ENCODE measurements at regions not wholly inside any gene's neighbourhood (a gene's known extent, or its start where the extent isn't known, plus 50 kb on each side); places are given as distances from the start of the nearest gene placed in this dataset.
A peak's percentile ranks its signal among the peaks of the same experiment; 100 is the strongest.

- H3K9ac ChIP-seq (ENCODE audit: control insufficient read depth, insufficient read depth, low read length), result no peak overlapping the region
- CTCF ChIA-PET, result interaction anchor here (0.9 kb wide), 2 partner anchors 94 to 290 kb away, joined by 3 read pairs; no protein-coding TSS in a partner anchor
- RAD21 ChIA-PET (ENCODE audit: unreplicated experiment), result interaction anchor here (0.6 to 1.3 kb wide), 4 partner anchors 26 to 281 kb away, joined by 3 read pairs; no protein-coding TSS in a partner anchor
- 50% methylated on average over 2 of the region's 5 CpGs for WGBS (ENCODE audit: insufficient coverage, insufficient replicate concordance, low lambda C conversion rate, missing lambda C conversion rate)
- peak; percentile 84 for ATAC-seq
- no peaks in the 10 kb centered on the region for H4K20me1 ChIP-seq (ENCODE audit: control insufficient read depth, insufficient read depth)
- H3K4me1 ChIP-seq (ENCODE audit: control insufficient read depth, insufficient read depth, low read length), result no peaks in the 10 kb centered on the region
- H3K4me2 ChIP-seq (ENCODE audit: control insufficient read depth, insufficient read depth), result no peak overlapping the region
- H3K27ac ChIP-seq (ENCODE audit: control insufficient read depth, insufficient read depth), result no peak overlapping the region
- FAIRE-seq, result no peak
- no peaks in the 10 kb centered on the region; the same call in 2 of the 3 replicates for H3K9me3 ChIP-seq (replicated peaks; ENCODE audit: control insufficient read depth, insufficient read depth, low read length)
- POLR2A ChIA-PET, result interaction anchor here (0.6 kb wide), 2 partner anchors 442 to 1248 kb away, joined by 3 to 4 read pairs; no protein-coding TSS in a partner anchor
- no peak overlapping the region; the same call in 1 of the 2 replicates for H2AFZ ChIP-seq (ENCODE audit: control insufficient read depth, low read depth, low read length)
- no peaks in the 10 kb centered on the region for H3K79me2 ChIP-seq (ENCODE audit: control insufficient read depth, insufficient read depth, low read length)
- intact Hi-C loops (cut with micrococcal nuclease; ENCODE audit: unreplicated experiment) (no loop called here), in situ Hi-C loops (cut with MboI) (no loop called here)
- no peaks in the 10 kb centered on the region for H3K27me3 ChIP-seq (replicated peaks in 1 of 2; ENCODE audit: control insufficient read depth in 2 of 2, insufficient read depth in 2 of 2, low read length in 1 of 2)
- SMC1A ChIA-PET (ENCODE audit: uncharacterized antibody, unreplicated experiment), result interaction anchor here (0.8 to 0.9 kb wide), 3 partner anchors 25 to 217 kb away, joined by 3 to 4 read pairs (median 3); no protein-coding TSS in a partner anchor
- BruUV-seq (replicated peaks), result no TSS peak
- H3K4me3 ChIP-seq, result no peak overlapping the region; the same call in 1 of the 2 replicates
- H3K36me3 ChIP-seq (ENCODE audit: control insufficient read depth in 2 of 2, insufficient read depth in 2 of 2, low read length in 1 of 2), result no peaks in the 10 kb centered on the region
- DNase-seq (ENCODE audit: low read depth, low spot score), result peak; percentile 63
- TF ChIP-seq NR2F1 (conservative IDR thresholded peaks at IDR 0.05) (0 out of 2 replicates have a peak, but pooled peaks have one; percentile 25), EGR1 (IDR thresholded peaks at IDR 0.05; ENCODE audit: borderline replicate concordance in 1 of 2, low read depth in 2 of 2, low read length in 2 of 2) (no peak), CREB1 (IDR thresholded peaks at IDR 0.05; ENCODE audit: low read depth) (0 out of 2 replicates have a peak, but pooled peaks have one; percentile 32), LARP7 (IDR thresholded peaks at IDR 0.05) (no peak), NBN (IDR thresholded peaks at IDR 0.05) (peak; percentile 50; the same call in 1 of the 2 replicates), ZNF207 (IDR thresholded peaks at IDR 0.05; ENCODE audit: borderline replicate concordance) (no peak), MEF2B (IDR thresholded peaks at IDR 0.05; ENCODE audit: partially characterized antibody, poor library complexity, severe bottlenecking) (no peak), FOXM1 (IDR thresholded peaks at IDR 0.05; ENCODE audit: low read depth, low read length) (peak; percentile 40; the same call in 1 of the 2 replicates), SRF (IDR thresholded peaks at IDR 0.05; ENCODE audit: low read depth in 2 of 2, low read length in 2 of 2) (0 out of 4 replicates have a peak, but pooled peaks of 1 of the 2 experiments have one; percentile 22), ATF2 (IDR thresholded peaks at IDR 0.05; ENCODE audit: low read length) (peak; percentile 49; the same call in 1 of the 2 replicates), CEBPB (IDR thresholded peaks at IDR 0.05; ENCODE audit: borderline replicate concordance in 1 of 2, low read depth in 2 of 2, low read length in 2 of 2) (no peak), BCL3 (IDR thresholded peaks at IDR 0.05; ENCODE audit: borderline replicate concordance, insufficient read depth, low read depth, low read length, poor library complexity, severe bottlenecking) (no peak), SIN3A (IDR thresholded peaks at IDR 0.05; ENCODE audit: low read depth, low read length) (no peak), RELB (IDR thresholded peaks at IDR 0.05; ENCODE audit: low read depth) (0 out of 2 replicates have a peak, but pooled peaks have one; percentile 26), CREM (IDR thresholded peaks at IDR 0.05; ENCODE audit: low read depth) (peak; percentile 8; the same call in 1 of the 2 replicates), ATF7 (IDR thresholded peaks at IDR 0.05; ENCODE audit: low read depth) (peak; percentile 41; the same call in 1 of the 2 replicates), MTA2 (IDR thresholded peaks at IDR 0.05; ENCODE audit: low read depth) (peak; percentile 34; the same call in 1 of the 2 replicates)
Observed at GRCh38 chr6:106913676-106914280, 60.8 kb downstream of the CD24 start.
